ENCODE measurements at regions not wholly inside any gene's neighbourhood (a gene's known extent, or its start where the extent isn't known, plus 50 kb on each side); places are given as distances from the start of the nearest gene placed in this dataset.

- intact Hi-C loops (cut with micrococcal nuclease) = loop anchor here (10.0 kb wide), 1 partner anchor 725 kb away; no protein-coding TSS in a partner anchor
- no peak overlapping the region for H3K4me3 Mint-ChIP-seq
Observed at GRCh38 chr12:59839514-59839913, 243.7 kb downstream of the SLC16A7 start.

GRCh38 chr12:59843260-59843843 lies 247.5 kb downstream of the SLC16A7 start:
- peaks cover 13% of the 10 kb centered on the region for H3K27me3 Mint-ChIP-seq (ENCODE audit: low read depth)
- H3K4me3 Mint-ChIP-seq = no peak overlapping the region
- CTCF ChIA-PET = no interaction called here
- no peak overlapping the region for H3K27ac Mint-ChIP-seq
- no peaks in the 10 kb centered on the region for H3K36me3 Mint-ChIP-seq (ENCODE audit: low read depth)
- no peaks in the 10 kb centered on the region for H3K9me3 Mint-ChIP-seq
- intact Hi-C loops (cut with micrococcal nuclease) = no loop called here
- no peaks in the 10 kb centered on the region for H3K4me1 Mint-ChIP-seq (ENCODE audit: low read depth)
- DNase-seq = no peak

More at GRCh38 chr12:59839514-59839913, 243.7 kb downstream of the SLC16A7 start:
- DNase-seq = no peak
- Mint-ChIP-seq H3K9me3 (no peaks in the 10 kb centered on the region), H3K4me1 (ENCODE audit: low read depth) (no peaks in the 10 kb centered on the region), H3K27me3 (ENCODE audit: low read depth) (peaks cover 13% of the 10 kb centered on the region), H3K36me3 (ENCODE audit: low read depth) (no peaks in the 10 kb centered on the region), H3K27ac (no peak overlapping the region)
- CTCF ChIA-PET = interaction anchor here (1.3 kb wide), 1 partner anchor 338 kb away, joined by 4 read pairs; no protein-coding TSS in a partner anchor

- no peak for DNase-seq
- H3K4me3 Mint-ChIP-seq = no peak overlapping the region
- intact Hi-C loops (cut with micrococcal nuclease) = no loop called here
- no peaks in the 10 kb centered on the region for H3K36me3 Mint-ChIP-seq (ENCODE audit: low read depth)
- H3K9me3 Mint-ChIP-seq = no peaks in the 10 kb centered on the region
- no peak overlapping the region for H3K27ac Mint-ChIP-seq
- no peaks in the 10 kb centered on the region for H3K4me1 Mint-ChIP-seq (ENCODE audit: low read depth)
- CTCF ChIA-PET = interaction anchor here (1.1 kb wide), 1 partner anchor 10 kb away, joined by 6 read pairs; no protein-coding TSS in a partner anchor
- H3K27me3 Mint-ChIP-seq (ENCODE audit: low read depth) = peaks cover 13% of the 10 kb centered on the region
Observed at GRCh38 chr12:59844750-59845149, 248.9 kb downstream of the SLC16A7 start.

- no peaks in the 10 kb centered on the region for H3K36me3 Mint-ChIP-seq (ENCODE audit: low read depth)
- no peak for DNase-seq
- CTCF ChIA-PET = interaction anchor here (0.6 to 1.1 kb wide), 2 partner anchors 10 kb away, joined by 6 read pairs; no protein-coding TSS in a partner anchor
- intact Hi-C loops (cut with micrococcal nuclease) = no loop called here
- peaks cover 13% of the 10 kb centered on the region for H3K27me3 Mint-ChIP-seq (ENCODE audit: low read depth)
- H3K4me1 Mint-ChIP-seq (ENCODE audit: low read depth) = no peaks in the 10 kb centered on the region
- no peaks in the 10 kb centered on the region for H3K9me3 Mint-ChIP-seq
- H3K27ac Mint-ChIP-seq = no peak overlapping the region
- H3K4me3 Mint-ChIP-seq = no peak overlapping the region
Observed at GRCh38 chr12:59845293-59845692, 249.5 kb downstream of the SLC16A7 start.

- CTCF ChIA-PET = no interaction called here
- peaks cover 8% of the 10 kb centered on the region for H3K27me3 Mint-ChIP-seq (ENCODE audit: low read depth)
- no peak overlapping the region for H3K27ac Mint-ChIP-seq
- no peaks in the 10 kb centered on the region for H3K4me1 Mint-ChIP-seq (ENCODE audit: low read depth)
- intact Hi-C loops (cut with micrococcal nuclease) = no loop called here
- no peaks in the 10 kb centered on the region for H3K36me3 Mint-ChIP-seq (ENCODE audit: low read depth)
- no peak for DNase-seq
- no peak overlapping the region for H3K4me3 Mint-ChIP-seq
- no peaks in the 10 kb centered on the region for H3K9me3 Mint-ChIP-seq
Observed at GRCh38 chr12:59847127-59847526, 251.3 kb downstream of the SLC16A7 start.

- no peak overlapping the region for H3K27ac Mint-ChIP-seq
- CTCF ChIA-PET = interaction anchor here (0.5 to 1.5 kb wide), 2 partner anchors 15 to 261 kb away, joined by 3 to 5 read pairs; no protein-coding TSS in a partner anchor
- DNase-seq = no peak
- H3K27me3 Mint-ChIP-seq (ENCODE audit: low read depth) = peaks cover 2% of the 10 kb centered on the region
- no peaks in the 10 kb centered on the region for H3K36me3 Mint-ChIP-seq (ENCODE audit: low read depth)
- H3K4me3 Mint-ChIP-seq = no peak overlapping the region
- intact Hi-C loops (cut with micrococcal nuclease) = no loop called here
- no peaks in the 10 kb centered on the region for H3K9me3 Mint-ChIP-seq
- no peaks in the 10 kb centered on the region for H3K4me1 Mint-ChIP-seq (ENCODE audit: low read depth)
Observed at GRCh38 chr12:59850268-59850667, 254.4 kb downstream of the SLC16A7 start.

- intact Hi-C loops (cut with micrococcal nuclease) = no loop called here
- CTCF ChIA-PET = no interaction called here
- no peak for DNase-seq
- H3K9me3 Mint-ChIP-seq = peaks cover 2% of the 10 kb centered on the region
- H3K4me1 Mint-ChIP-seq (ENCODE audit: low read depth) = no peaks in the 10 kb centered on the region
- H3K27me3 Mint-ChIP-seq (ENCODE audit: low read depth) = peaks cover 3% of the 10 kb centered on the region
- no peak overlapping the region for H3K27ac Mint-ChIP-seq
- no peak overlapping the region for H3K4me3 Mint-ChIP-seq
- no peaks in the 10 kb centered on the region for H3K36me3 Mint-ChIP-seq (ENCODE audit: low read depth)
Observed at GRCh38 chr12:59858508-59859170, 262.8 kb downstream of the SLC16A7 start.

GRCh38 chr12:59859171-59859510 lies 263.3 kb downstream of the SLC16A7 start:
- peaks cover 4% of the 10 kb centered on the region for H3K27me3 Mint-ChIP-seq (ENCODE audit: low read depth)
- intact Hi-C loops (cut with micrococcal nuclease) = no loop called here
- no peak overlapping the region for H3K27ac Mint-ChIP-seq
- H3K36me3 Mint-ChIP-seq (ENCODE audit: low read depth) = no peaks in the 10 kb centered on the region
- H3K4me3 Mint-ChIP-seq = no peak overlapping the region
- CTCF ChIA-PET = no interaction called here
- no peak for DNase-seq
- H3K4me1 Mint-ChIP-seq (ENCODE audit: low read depth) = no peaks in the 10 kb centered on the region
- H3K9me3 Mint-ChIP-seq = peaks cover 2% of the 10 kb centered on the region

- Mint-ChIP-seq H3K9me3 (peaks cover 2% of the 10 kb centered on the region), H3K4me3 (no peak overlapping the region), H3K36me3 (ENCODE audit: low read depth) (no peaks in the 10 kb centered on the region), H3K27ac (no peak overlapping the region), H3K4me1 (ENCODE audit: low read depth) (no peaks in the 10 kb centered on the region), H3K27me3 (ENCODE audit: low read depth) (peaks cover 2% of the 10 kb centered on the region)
- no peak for DNase-seq
- CTCF ChIA-PET = no interaction called here
- intact Hi-C loops (cut with micrococcal nuclease) = no loop called here
Observed at GRCh38 chr12:59861635-59862034, 265.8 kb downstream of the SLC16A7 start.

- no peak for DNase-seq
- Mint-ChIP-seq H3K4me1 (ENCODE audit: low read depth) (no peaks in the 10 kb centered on the region), H3K27me3 (ENCODE audit: low read depth) (peaks cover 4% of the 10 kb centered on the region), H3K9me3 (no peaks in the 10 kb centered on the region), H3K4me3 (no peak overlapping the region), H3K27ac (no peak overlapping the region), H3K36me3 (ENCODE audit: low read depth) (no peaks in the 10 kb centered on the region)
- CTCF ChIA-PET = no interaction called here
- intact Hi-C loops (cut with micrococcal nuclease) = no loop called here
Observed at GRCh38 chr12:59867055-59867454, 271.2 kb downstream of the SLC16A7 start.

- Mint-ChIP-seq H3K27ac (no peak overlapping the region), H3K9me3 (no peaks in the 10 kb centered on the region), H3K36me3 (ENCODE audit: low read depth) (no peaks in the 10 kb centered on the region), H3K27me3 (ENCODE audit: low read depth) (peaks cover 4% of the 10 kb centered on the region), H3K4me1 (ENCODE audit: low read depth) (no peaks in the 10 kb centered on the region), H3K4me3 (no peak overlapping the region)
- CTCF ChIA-PET = no interaction called here
- intact Hi-C loops (cut with micrococcal nuclease) = no loop called here
- DNase-seq = no peak
Observed at GRCh38 chr12:59867689-59868088, 271.9 kb downstream of the SLC16A7 start.

- Mint-ChIP-seq H3K4me1 (ENCODE audit: low read depth) (no peaks in the 10 kb centered on the region), H3K27me3 (ENCODE audit: low read depth) (peaks cover 2% of the 10 kb centered on the region), H3K36me3 (ENCODE audit: low read depth) (no peaks in the 10 kb centered on the region), H3K27ac (no peak overlapping the region), H3K4me3 (no peak overlapping the region), H3K9me3 (peaks cover 1% of the 10 kb centered on the region)
- CTCF ChIA-PET = no interaction called here
- intact Hi-C loops (cut with micrococcal nuclease) = no loop called here
- DNase-seq = no peak
Observed at GRCh38 chr12:59871779-59872178, 275.9 kb downstream of the SLC16A7 start.

GRCh38 chr12:59873136-59873535 lies 277.3 kb downstream of the SLC16A7 start:
- no peaks in the 10 kb centered on the region for H3K4me1 Mint-ChIP-seq (ENCODE audit: low read depth)
- H3K27me3 Mint-ChIP-seq (ENCODE audit: low read depth) = peaks cover 2% of the 10 kb centered on the region
- intact Hi-C loops (cut with micrococcal nuclease) = no loop called here
- no peak overlapping the region for H3K27ac Mint-ChIP-seq
- CTCF ChIA-PET = no interaction called here
- DNase-seq = no peak
- H3K36me3 Mint-ChIP-seq (ENCODE audit: low read depth) = no peaks in the 10 kb centered on the region
- H3K9me3 Mint-ChIP-seq = peaks cover 1% of the 10 kb centered on the region
- no peak overlapping the region for H3K4me3 Mint-ChIP-seq
